ENCODE measurements at regions not wholly inside any gene's neighbourhood (a gene's known extent, or its start where the extent isn't known, plus 50 kb on each side); places are given as distances from the start of the nearest gene placed in this dataset.

DNA sequence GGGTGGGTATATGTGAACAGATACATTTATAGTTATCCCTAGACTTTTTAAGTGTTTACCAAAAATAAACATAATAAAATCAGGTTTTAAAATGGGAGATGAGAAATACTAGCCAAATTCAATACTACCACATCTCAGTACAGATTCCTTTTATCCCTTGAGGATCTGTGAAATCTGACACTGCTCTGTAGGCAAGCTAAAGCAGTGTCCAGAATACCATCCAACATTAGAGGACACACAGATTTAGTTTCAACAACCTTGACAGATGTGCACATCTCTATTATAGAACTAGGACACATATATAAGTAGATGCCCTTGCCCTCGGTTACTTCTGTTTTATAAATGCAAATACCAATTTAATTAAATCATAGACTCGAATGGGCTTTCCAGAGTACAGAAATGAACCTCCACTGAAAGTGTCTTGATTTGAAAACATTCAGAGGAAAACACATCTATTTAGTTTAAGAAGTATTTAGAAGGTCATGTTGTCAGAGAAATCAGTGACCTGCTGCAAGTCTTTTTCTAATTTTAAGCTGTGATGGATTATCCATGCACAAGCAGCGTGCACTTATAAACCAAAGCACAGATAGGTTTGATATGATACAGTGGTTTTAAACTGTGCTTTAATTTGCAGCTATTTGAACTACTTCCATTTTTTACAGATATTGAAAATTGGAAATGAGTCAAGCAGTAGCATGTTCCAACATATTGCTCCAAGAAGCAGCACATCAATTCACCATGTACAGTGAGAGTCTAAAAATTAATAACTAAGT lies 156.3 kb upstream of the EPHA7 start:
- TF ChIP-seq CREB1 (IDR thresholded peaks at IDR 0.05; ENCODE audit: low read depth): no peak
- TF ChIP-seq ZBTB7A (IDR thresholded peaks at IDR 0.05; ENCODE audit: low read depth): no peak
- TF ChIP-seq YY1 (IDR thresholded peaks at IDR 0.05; ENCODE audit: low read depth): no peak
- TF ChIP-seq NFIC (IDR thresholded peaks at IDR 0.05): no peak
- TF ChIP-seq TAF1 (IDR thresholded peaks at IDR 0.05; ENCODE audit: low read depth): no peak
- TF ChIP-seq TCF12 (IDR thresholded peaks at IDR 0.05; ENCODE audit: low read depth): no peak
- TF ChIP-seq EGR1 (IDR thresholded peaks at IDR 0.05): no peak
- TF ChIP-seq, protein P1, sequence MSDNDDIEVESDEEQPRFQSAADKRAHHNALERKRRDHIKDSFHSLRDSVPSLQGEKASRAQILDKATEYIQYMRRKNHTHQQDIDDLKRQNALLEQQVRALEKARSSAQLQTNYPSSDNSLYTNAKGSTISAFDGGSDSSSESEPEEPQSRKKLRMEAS (IDR thresholded peaks at IDR 0.05): no peak
- TF ChIP-seq, protein P2, sequence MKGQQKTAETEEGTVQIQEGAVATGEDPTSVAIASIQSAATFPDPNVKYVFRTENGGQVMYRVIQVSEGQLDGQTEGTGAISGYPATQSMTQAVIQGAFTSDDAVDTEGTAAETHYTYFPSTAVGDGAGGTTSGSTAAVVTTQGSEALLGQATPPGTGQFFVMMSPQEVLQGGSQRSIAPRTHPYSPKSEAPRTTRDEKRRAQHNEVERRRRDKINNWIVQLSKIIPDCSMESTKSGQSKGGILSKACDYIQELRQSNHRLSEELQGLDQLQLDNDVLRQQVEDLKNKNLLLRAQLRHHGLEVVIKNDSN (IDR thresholded peaks at IDR 0.05): no peak
- no peak for TF ChIP-seq FOXM1 (IDR thresholded peaks at IDR 0.05; ENCODE audit: borderline replicate concordance, low read depth)

DNA sequence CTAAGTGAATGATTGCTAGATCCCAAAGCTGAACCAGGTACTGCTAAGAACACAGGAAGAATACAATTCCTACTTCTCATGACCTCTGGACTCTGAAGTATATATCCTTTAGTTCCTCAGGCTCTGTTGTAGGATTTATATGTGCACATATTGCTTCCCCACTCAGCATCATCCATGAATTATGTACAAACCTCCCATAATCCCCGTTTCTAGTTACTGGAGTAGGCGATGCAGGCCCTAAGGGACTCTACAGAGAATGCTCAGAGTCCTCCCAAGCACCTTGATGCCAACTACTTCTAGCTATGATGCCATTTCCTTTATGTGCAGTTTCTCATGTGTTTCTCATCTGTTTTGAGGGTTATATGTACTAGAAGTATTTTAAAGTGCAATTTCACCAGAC lies 154.9 kb upstream of the EPHA7 start:
- TF ChIP-seq RAD21 (IDR thresholded peaks at IDR 0.05; ENCODE audit: low read depth) (no peak), TAF1 (IDR thresholded peaks at IDR 0.05; ENCODE audit: low read depth) (no peak), EP300 (IDR thresholded peaks at IDR 0.05; ENCODE audit: borderline replicate concordance) (no peak), YY1 (IDR thresholded peaks at IDR 0.05; ENCODE audit: low read depth) (no peak)

DNA sequence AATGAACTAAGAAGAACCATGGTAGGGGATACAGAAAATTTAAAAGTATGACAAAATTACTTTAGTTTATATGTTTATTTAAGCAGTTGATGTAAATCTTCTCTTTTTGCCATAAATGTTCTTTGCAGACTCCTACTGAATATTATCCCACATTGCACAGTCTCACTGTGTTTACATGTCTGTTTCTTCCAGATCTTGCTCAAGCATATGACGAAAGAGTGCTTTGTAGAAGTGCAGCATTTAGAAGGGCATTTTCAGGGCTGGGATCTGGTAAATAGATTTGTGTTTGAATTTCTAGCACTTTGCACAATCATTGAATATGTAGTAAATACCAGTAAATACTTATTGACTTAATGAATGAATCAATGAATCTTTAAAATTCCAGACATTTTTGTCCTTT lies 152.0 kb upstream of the EPHA7 start:
- TF ChIP-seq YY1 (IDR thresholded peaks at IDR 0.05; ENCODE audit: low read depth) (no peak), EGR1 (IDR thresholded peaks at IDR 0.05) (no peak), TEAD4 (IDR thresholded peaks at IDR 0.05) (no peak), CREB1 (IDR thresholded peaks at IDR 0.05; ENCODE audit: low read depth) (no peak), RAD21 (IDR thresholded peaks at IDR 0.05; ENCODE audit: low read depth) (no peak), TAF1 (IDR thresholded peaks at IDR 0.05; ENCODE audit: low read depth) (no peak), EP300 (IDR thresholded peaks at IDR 0.05; ENCODE audit: borderline replicate concordance) (no peak), CEBPB (IDR thresholded peaks at IDR 0.05) (no peak)

DNA sequence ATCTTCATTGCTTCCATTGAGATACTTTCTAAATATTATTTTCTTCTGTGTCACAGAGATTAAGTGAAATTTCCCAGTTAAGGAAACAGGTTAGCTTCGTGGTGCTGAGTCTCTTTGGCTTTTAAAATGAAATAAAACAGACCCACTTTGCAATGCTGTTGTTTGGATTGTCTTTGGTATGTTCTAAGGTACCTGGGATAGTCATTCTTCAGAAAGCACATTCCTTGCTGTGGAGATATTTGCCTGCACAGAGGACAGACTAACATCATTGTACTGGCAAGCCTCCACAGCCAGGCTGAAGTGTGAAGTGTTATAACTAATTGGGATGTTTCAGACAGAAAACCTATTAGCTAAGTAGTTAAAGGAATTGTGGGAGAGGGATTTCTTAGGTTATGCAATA lies 148.8 kb upstream of the EPHA7 start:
- no peak for TF ChIP-seq TEAD4 (IDR thresholded peaks at IDR 0.05)
- TF ChIP-seq ZBTB7A (IDR thresholded peaks at IDR 0.05; ENCODE audit: low read depth): no peak
- TF ChIP-seq, protein P1 (IDR thresholded peaks at IDR 0.05): no peak
- TF ChIP-seq CEBPB (IDR thresholded peaks at IDR 0.05): no peak
- TF ChIP-seq CREB1 (IDR thresholded peaks at IDR 0.05; ENCODE audit: low read depth): no peak
- no peak for TF ChIP-seq EP300 (IDR thresholded peaks at IDR 0.05; ENCODE audit: borderline replicate concordance)
- TF ChIP-seq FOXM1 (IDR thresholded peaks at IDR 0.05; ENCODE audit: borderline replicate concordance, low read depth): no peak
- no peak for TF ChIP-seq YY1 (IDR thresholded peaks at IDR 0.05; ENCODE audit: low read depth)
- no peak for TF ChIP-seq RAD21 (IDR thresholded peaks at IDR 0.05; ENCODE audit: low read depth)
- no peak for TF ChIP-seq TCF12 (IDR thresholded peaks at IDR 0.05; ENCODE audit: low read depth)
- TF ChIP-seq, protein P3, sequence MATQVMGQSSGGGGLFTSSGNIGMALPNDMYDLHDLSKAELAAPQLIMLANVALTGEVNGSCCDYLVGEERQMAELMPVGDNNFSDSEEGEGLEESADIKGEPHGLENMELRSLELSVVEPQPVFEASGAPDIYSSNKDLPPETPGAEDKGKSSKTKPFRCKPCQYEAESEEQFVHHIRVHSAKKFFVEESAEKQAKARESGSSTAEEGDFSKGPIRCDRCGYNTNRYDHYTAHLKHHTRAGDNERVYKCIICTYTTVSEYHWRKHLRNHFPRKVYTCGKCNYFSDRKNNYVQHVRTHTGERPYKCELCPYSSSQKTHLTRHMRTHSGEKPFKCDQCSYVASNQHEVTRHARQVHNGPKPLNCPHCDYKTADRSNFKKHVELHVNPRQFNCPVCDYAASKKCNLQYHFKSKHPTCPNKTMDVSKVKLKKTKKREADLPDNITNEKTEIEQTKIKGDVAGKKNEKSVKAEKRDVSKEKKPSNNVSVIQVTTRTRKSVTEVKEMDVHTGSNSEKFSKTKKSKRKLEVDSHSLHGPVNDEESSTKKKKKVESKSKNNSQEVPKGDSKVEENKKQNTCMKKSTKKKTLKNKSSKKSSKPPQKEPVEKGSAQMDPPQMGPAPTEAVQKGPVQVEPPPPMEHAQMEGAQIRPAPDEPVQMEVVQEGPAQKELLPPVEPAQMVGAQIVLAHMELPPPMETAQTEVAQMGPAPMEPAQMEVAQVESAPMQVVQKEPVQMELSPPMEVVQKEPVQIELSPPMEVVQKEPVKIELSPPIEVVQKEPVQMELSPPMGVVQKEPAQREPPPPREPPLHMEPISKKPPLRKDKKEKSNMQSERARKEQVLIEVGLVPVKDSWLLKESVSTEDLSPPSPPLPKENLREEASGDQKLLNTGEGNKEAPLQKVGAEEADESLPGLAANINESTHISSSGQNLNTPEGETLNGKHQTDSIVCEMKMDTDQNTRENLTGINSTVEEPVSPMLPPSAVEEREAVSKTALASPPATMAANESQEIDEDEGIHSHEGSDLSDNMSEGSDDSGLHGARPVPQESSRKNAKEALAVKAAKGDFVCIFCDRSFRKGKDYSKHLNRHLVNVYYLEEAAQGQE (IDR thresholded peaks at IDR 0.05; ENCODE audit: low read depth): no peak
- no peak for TF ChIP-seq NFIC (IDR thresholded peaks at IDR 0.05)

DNA sequence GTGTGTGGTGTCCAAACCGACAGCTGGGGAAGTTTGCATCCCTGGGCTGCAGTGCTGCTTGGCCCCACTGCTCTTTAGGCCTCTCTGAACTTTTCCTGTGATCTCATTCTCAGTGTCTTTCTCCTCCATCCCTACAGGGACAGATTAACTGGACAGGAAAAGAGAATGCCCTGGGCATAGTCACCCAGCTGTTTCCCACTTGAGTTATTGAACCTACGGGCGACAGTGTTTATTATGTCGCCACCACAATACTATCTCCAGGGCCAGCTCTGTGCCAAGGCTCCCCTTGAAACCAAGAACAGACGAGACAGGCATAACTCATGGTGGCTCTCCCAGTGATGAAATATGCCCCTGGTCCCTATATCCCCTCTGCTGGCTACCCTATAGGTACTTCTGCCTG lies 147.8 kb upstream of the EPHA7 start:
- TF ChIP-seq ZBTB7A (IDR thresholded peaks at IDR 0.05; ENCODE audit: low read depth): no peak
- TF ChIP-seq, protein P3 (IDR thresholded peaks at IDR 0.05; ENCODE audit: low read depth): no peak
- TF ChIP-seq FOXM1 (IDR thresholded peaks at IDR 0.05; ENCODE audit: borderline replicate concordance, low read depth): no peak
- TF ChIP-seq EGR1 (IDR thresholded peaks at IDR 0.05): no peak
- no peak for TF ChIP-seq TAF1 (IDR thresholded peaks at IDR 0.05; ENCODE audit: low read depth)
- TF ChIP-seq RAD21 (IDR thresholded peaks at IDR 0.05; ENCODE audit: low read depth): no peak
- no peak for TF ChIP-seq TCF12 (IDR thresholded peaks at IDR 0.05; ENCODE audit: low read depth)
- no peak for TF ChIP-seq CREB1 (IDR thresholded peaks at IDR 0.05; ENCODE audit: low read depth)
- TF ChIP-seq YY1 (IDR thresholded peaks at IDR 0.05; ENCODE audit: low read depth): no peak
- TF ChIP-seq TEAD4 (IDR thresholded peaks at IDR 0.05): no peak
- TF ChIP-seq EP300 (IDR thresholded peaks at IDR 0.05; ENCODE audit: borderline replicate concordance): no peak
- no peak for TF ChIP-seq CEBPB (IDR thresholded peaks at IDR 0.05)
- TF ChIP-seq, protein P2 (IDR thresholded peaks at IDR 0.05): no peak
- TF ChIP-seq, protein P1 (IDR thresholded peaks at IDR 0.05): no peak
